A673 (cell line): ENCODE measurements at regions not wholly inside any gene's neighbourhood (a gene's known extent, or its start where the extent isn't known, plus 50 kb on each side); places are given as distances from the start of the nearest gene placed in this dataset.

Experiments used
- BruUV-seq: library from RNA; stranded (reverse); fragments of 400-500 nt; replicated peaks from 2 replicates; lab custom pipeline; 2021; lab: Mats Ljungman, UMichigan
- CTCF ChIA-PET: fragments of 300-600 bp; sonication (Branson Sonifier 250); formaldehyde crosslinking; loops from one replicate; lab custom pipeline; 2022; ENCODE audit warnings: antibody characterized with exemption; lab: Charles Lee
- POLR2A ChIA-PET: fragments of 300-600 bp; sonication (Branson Sonifier 250); formaldehyde crosslinking; loops from one replicate; lab custom pipeline; 2022; ENCODE audit warnings: antibody characterized with exemption; ENCODE audit not compliant: low non-redundant PET; lab: Charles Lee
- DNase-seq: peaks from one replicate; pipeline ENCODE4 v3.0.0-alpha.2; 2015; ENCODE audit warnings: low spot score
- H3K27ac ChIP-seq: fragments of 200-600 bp; sonication (generic); 2 replicates; pipeline ENCODE4 v1.5.1; 2016; ENCODE audit warnings: mixed run types, low read depth, mild to moderate bottlenecking, mixed read lengths, antibody characterized with exemption, low read length; ENCODE audit not compliant: poor library complexity, severe bottlenecking
- H3K27me3 ChIP-seq: fragments of 200-600 bp; sonication (generic); replicated peaks from 2 replicates; pipeline ENCODE4 v1.6.1; 2017; ENCODE audit warnings: mixed run types, low read depth, mild to moderate bottlenecking, mixed read lengths, antibody characterized with exemption, low read length; ENCODE audit not compliant: insufficient read depth, poor library complexity
- H3K36me3 ChIP-seq: fragments of 200-600 bp; sonication (generic); 2 replicates; pipeline ENCODE4 v1.6.1; 2016; ENCODE audit warnings: mixed run types, mild to moderate bottlenecking, mixed read lengths, antibody characterized with exemption, low read length; ENCODE audit not compliant: insufficient read depth, poor library complexity, severe bottlenecking
- H3K4me1 ChIP-seq: fragments of 200-600 bp; sonication (generic); 2 replicates; pipeline ENCODE4 v1.6.1; 2017; ENCODE audit warnings: mixed run types, mild to moderate bottlenecking, mixed read lengths, antibody characterized with exemption, low read length; ENCODE audit not compliant: insufficient read depth, poor library complexity, severe bottlenecking
- H3K4me3 ChIP-seq: fragments of 200-600 bp; sonication (generic); 2 replicates; pipeline ENCODE4 v1.5.1; 2016; ENCODE audit warnings: low read depth, mixed run types, mild to moderate bottlenecking, mixed read lengths, low read length; ENCODE audit not compliant: poor library complexity, severe bottlenecking
- H3K9me3 ChIP-seq: fragments of 200-600 bp; sonication (generic); 2 replicates; pipeline ENCODE4 v1.6.1; 2016; ENCODE audit warnings: mixed run types, low read depth, mild to moderate bottlenecking, mixed read lengths, antibody characterized with exemption, low read length; ENCODE audit not compliant: poor library complexity, severe bottlenecking
- EZH2 ChIP-seq: fragments of 200-600 bp; sonication (generic); IDR thresholded peaks from 2 replicates; pipeline ENCODE4 v1.6.1; 2017; ENCODE audit warnings: borderline replicate concordance, low read depth, mild to moderate bottlenecking, mixed read lengths, antibody characterized with exemption, low read length; ENCODE audit not compliant: poor library complexity, severe bottlenecking
- intact Hi-C: fragments of 100-400 bp; cut with micrococcal nuclease; formaldehyde crosslinking; loops from one replicate; pipeline ENCODE4 v1.10.0; 2022; ENCODE audit not compliant: unreplicated experiment
- TF ChIP-seq, protein P1 (sequence below): fragments of 300-800, 200-600 bp; sonication (generic); conservative IDR thresholded peaks from 2 replicates; pipeline ENCODE4 v1.5.1; 2017; ENCODE audit warnings: low read depth, mild to moderate bottlenecking, antibody characterized with exemption, low read length, moderate library complexity, mixed read lengths

GRCh38 chr11:26859416-26859815 lies 134.5 kb upstream of the FIBIN start:
- BruUV-seq = no TSS peak
- POLR2A ChIA-PET = interaction anchor here (0.8 kb wide), 1 partner anchor 17 kb away, joined by 4 read pairs; no protein-coding TSS in a partner anchor

DNA sequence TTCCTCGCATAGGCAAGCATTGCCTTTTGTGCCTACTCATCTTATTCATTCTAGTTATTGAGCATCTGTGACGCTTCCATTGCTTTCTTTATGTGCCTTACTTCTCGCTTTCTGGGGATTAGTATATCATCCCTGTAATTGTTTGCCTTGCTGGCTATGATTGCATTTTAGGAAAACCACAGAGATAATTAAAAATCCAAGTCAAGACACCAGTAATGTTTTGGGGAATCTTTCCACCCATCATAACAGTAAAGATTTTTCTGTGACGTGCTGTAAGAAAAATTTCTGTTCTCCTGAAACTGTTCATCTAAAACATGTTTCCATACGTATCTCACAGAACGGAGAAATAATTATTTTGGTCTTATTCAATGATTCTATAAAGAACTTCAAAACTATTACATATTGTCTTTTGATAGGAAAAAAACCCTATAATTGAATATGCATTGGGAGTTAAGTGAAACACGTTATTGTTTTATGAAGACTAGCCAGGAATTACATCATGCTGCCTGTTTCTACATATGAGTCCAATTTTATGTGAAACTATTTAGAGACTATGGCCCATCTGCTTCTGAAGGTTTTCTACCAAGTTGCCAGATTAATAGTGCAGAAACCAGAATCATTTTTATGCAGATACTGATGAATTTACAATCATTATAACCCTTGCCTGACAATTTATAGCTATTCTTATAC lies 133.7 kb upstream of the FIBIN start:
- intact Hi-C loops = no loop called here
- H3K27ac ChIP-seq = no peak overlapping the region
- BruUV-seq = no TSS peak
- H3K27me3 ChIP-seq = peaks cover 52% of the 10 kb centered on the region
- no peak for DNase-seq
- TF ChIP-seq EZH2 = no peak
- TF ChIP-seq, protein P1, sequence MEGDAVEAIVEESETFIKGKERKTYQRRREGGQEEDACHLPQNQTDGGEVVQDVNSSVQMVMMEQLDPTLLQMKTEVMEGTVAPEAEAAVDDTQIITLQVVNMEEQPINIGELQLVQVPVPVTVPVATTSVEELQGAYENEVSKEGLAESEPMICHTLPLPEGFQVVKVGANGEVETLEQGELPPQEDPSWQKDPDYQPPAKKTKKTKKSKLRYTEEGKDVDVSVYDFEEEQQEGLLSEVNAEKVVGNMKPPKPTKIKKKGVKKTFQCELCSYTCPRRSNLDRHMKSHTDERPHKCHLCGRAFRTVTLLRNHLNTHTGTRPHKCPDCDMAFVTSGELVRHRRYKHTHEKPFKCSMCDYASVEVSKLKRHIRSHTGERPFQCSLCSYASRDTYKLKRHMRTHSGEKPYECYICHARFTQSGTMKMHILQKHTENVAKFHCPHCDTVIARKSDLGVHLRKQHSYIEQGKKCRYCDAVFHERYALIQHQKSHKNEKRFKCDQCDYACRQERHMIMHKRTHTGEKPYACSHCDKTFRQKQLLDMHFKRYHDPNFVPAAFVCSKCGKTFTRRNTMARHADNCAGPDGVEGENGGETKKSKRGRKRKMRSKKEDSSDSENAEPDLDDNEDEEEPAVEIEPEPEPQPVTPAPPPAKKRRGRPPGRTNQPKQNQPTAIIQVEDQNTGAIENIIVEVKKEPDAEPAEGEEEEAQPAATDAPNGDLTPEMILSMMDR = no peak
- CTCF ChIA-PET = no interaction called here
- no peak overlapping the region for H3K4me3 ChIP-seq
- no peaks in the 10 kb centered on the region for H3K36me3 ChIP-seq
- no peaks in the 10 kb centered on the region for H3K9me3 ChIP-seq
- H3K4me1 ChIP-seq = no peaks in the 10 kb centered on the region
- POLR2A ChIA-PET = interaction anchor here (0.8 kb wide), 1 partner anchor 18 kb away, joined by 4 read pairs; no protein-coding TSS in a partner anchor

More at GRCh38 chr11:26859416-26859815, 134.5 kb upstream of the FIBIN start:
- CTCF ChIA-PET = no interaction called here
- TF ChIP-seq EZH2 = peak; percentile 31
- TF ChIP-seq, protein P1 = no peak
- Histone ChIP-seq H3K4me3 (no peak overlapping the region), H3K27me3 (peaks cover 60% of the 10 kb centered on the region), H3K9me3 (no peaks in the 10 kb centered on the region), H3K27ac (no peak overlapping the region), H3K36me3 (no peaks in the 10 kb centered on the region), H3K4me1 (no peaks in the 10 kb centered on the region)
- intact Hi-C loops = no loop called here
- no peak for DNase-seq

- Histone ChIP-seq H3K36me3 (no peaks in the 10 kb centered on the region), H3K27ac (no peak overlapping the region), H3K9me3 (no peaks in the 10 kb centered on the region), H3K4me3 (no peak overlapping the region), H3K4me1 (no peaks in the 10 kb centered on the region), H3K27me3 (peaks cover 48% of the 10 kb centered on the region)
- BruUV-seq = no TSS peak
- intact Hi-C loops = no loop called here
- ChIA-PET CTCF (no interaction called here), POLR2A (no interaction called here)
- TF ChIP-seq, protein P1 = no peak
- TF ChIP-seq EZH2 = no peak
- no peak for DNase-seq
These were observed 133.0 kb upstream of the FIBIN start for GRCh38 chr11:26860895-26861294.
